ENCODE measurements at regions not wholly inside any gene's neighbourhood (a gene's known extent, or its start where the extent isn't known, plus 50 kb on each side); places are given as distances from the start of the nearest gene placed in this dataset.
A peak's percentile ranks its signal among the peaks of the same experiment; 100 is the strongest.

GRCh38 chr5:44691802-44692201 is 116.9 kb upstream of the MRPS30 start:
- Histone ChIP-seq H2AFZ (ENCODE audit: low read length) (no peak overlapping the region), H4K20me1 (ENCODE audit: low read length) (no peaks in the 10 kb centered on the region), H3K27me3 (ENCODE audit: low read length) (no peaks in the 10 kb centered on the region), H3K4me2 (ENCODE audit: low read length) (peak overlapping the region; percentile 68), H3K79me2 (ENCODE audit: low read length) (no peaks in the 10 kb centered on the region), H3K4me1 (ENCODE audit: insufficient read depth, low read length) (peaks cover 35% of the 10 kb centered on the region), H3K9me2 (replicated peaks; ENCODE audit: low read length) (no peaks in the 10 kb centered on the region), H3K9me3 (ENCODE audit: low read length) (no peaks in the 10 kb centered on the region), H3F3A (ENCODE audit: low read length, unreplicated experiment) (peaks cover 6% of the 10 kb centered on the region), H3K9ac (ENCODE audit: low read length) (no peak overlapping the region), H3K4me3 (ENCODE audit: low read length) (peak overlapping the region; percentile 23; the same call in 1 of the 2 replicates), H3K27ac (ENCODE audit: low read length) (peak overlapping the region; percentile 41), H3K36me3 (ENCODE audit: low read depth, low read length) (no peaks in the 10 kb centered on the region)
- peak; percentile 96 for DNase-seq
- POLR2A ChIA-PET (ENCODE audit: unreplicated experiment) = no interaction called here
- CTCF ChIA-PET = no interaction called here
- TF ChIP-seq EZH2phosphoT487 (IDR thresholded peaks at IDR 0.05; ENCODE audit: borderline replicate concordance, low read length) (no peak), EZH2 (IDR thresholded peaks at IDR 0.05; ENCODE audit: low read length, unreplicated experiment) (no peak), CTCF (conservative IDR thresholded peaks at IDR 0.05; ENCODE audit: low read depth, low read length) (no peak)
- intact Hi-C loops (cut with micrococcal nuclease) = no loop called here
- ATAC-seq = peak; percentile 65
- BruUV-seq (replicated peaks) = no TSS peak

DNA sequence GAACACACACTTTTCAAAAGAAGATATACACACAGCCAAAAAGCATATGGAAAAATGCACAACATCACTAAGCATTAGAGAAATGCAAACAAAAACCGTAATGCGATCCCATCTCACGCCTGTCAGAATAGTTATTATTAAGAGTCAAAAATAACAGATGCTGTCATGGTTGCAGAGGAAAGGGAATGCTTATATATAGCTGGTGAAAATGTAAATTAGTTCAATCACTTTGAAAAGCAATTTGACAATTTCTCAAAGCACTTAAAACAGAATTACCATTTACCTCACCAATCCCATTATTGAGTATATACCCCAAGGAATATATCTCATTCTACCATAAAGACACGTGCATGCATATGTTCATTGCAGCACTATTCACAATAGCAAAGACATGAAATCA is 126.8 kb upstream of the MRPS30 start:
- Histone ChIP-seq H3K27me3 (ENCODE audit: low read length) (peaks cover 7% of the 10 kb centered on the region; the same call in 1 of the 2 replicates), H3K4me3 (ENCODE audit: low read length) (no peak overlapping the region), H3F3A (ENCODE audit: low read length, unreplicated experiment) (no peaks in the 10 kb centered on the region), H4K20me1 (ENCODE audit: low read length) (no peaks in the 10 kb centered on the region), H3K79me2 (ENCODE audit: low read length) (no peaks in the 10 kb centered on the region), H3K4me2 (ENCODE audit: low read length) (no peak overlapping the region), H3K27ac (ENCODE audit: low read length) (no peak overlapping the region), H3K36me3 (ENCODE audit: low read depth, low read length) (no peaks in the 10 kb centered on the region), H2AFZ (ENCODE audit: low read length) (no peak overlapping the region), H3K9me3 (ENCODE audit: low read length) (no peaks in the 10 kb centered on the region), H3K4me1 (ENCODE audit: insufficient read depth, low read length) (no peaks in the 10 kb centered on the region), H3K9me2 (replicated peaks; ENCODE audit: low read length) (no peaks in the 10 kb centered on the region), H3K9ac (ENCODE audit: low read length) (no peak overlapping the region)
- DNase-seq (no peak), ATAC-seq (no peak)
- intact Hi-C loops (cut with micrococcal nuclease) = no loop called here
- CTCF ChIA-PET = no interaction called here
- POLR2A ChIA-PET (ENCODE audit: unreplicated experiment) = no interaction called here
- TF ChIP-seq EZH2phosphoT487 (IDR thresholded peaks at IDR 0.05; ENCODE audit: borderline replicate concordance, low read length) (no peak), CTCF (conservative IDR thresholded peaks at IDR 0.05; ENCODE audit: low read depth, low read length) (no peak), EZH2 (IDR thresholded peaks at IDR 0.05; ENCODE audit: low read length, unreplicated experiment) (no peak)
- no TSS peak for BruUV-seq (replicated peaks)

DNA sequence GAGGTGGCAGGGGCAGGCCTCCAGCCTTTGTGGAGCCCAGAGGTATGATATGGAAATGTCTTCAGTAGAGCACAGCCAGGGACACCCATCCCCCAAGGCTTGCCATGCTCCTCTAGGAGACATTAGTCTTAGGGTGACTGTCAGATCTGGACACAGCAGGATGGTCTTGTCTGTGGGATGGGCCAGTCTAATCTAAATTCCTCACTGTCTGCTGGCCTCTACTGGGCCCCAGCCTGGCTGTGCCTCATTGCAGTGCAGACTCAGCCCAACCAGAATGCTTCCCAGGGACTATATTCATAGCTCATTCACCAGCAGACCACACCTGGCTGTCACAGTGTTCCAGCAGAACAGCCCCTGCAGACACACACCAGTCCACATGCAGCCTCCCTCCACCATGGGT is 129.5 kb upstream of the MRPS30 start:
- no peaks in the 10 kb centered on the region for H3K9me2 ChIP-seq (replicated peaks; ENCODE audit: low read length)
- H4K20me1 ChIP-seq (ENCODE audit: low read length) = no peaks in the 10 kb centered on the region
- TF ChIP-seq CTCF (conservative IDR thresholded peaks at IDR 0.05; ENCODE audit: low read depth, low read length) (no peak), EZH2 (IDR thresholded peaks at IDR 0.05; ENCODE audit: low read length, unreplicated experiment) (no peak), EZH2phosphoT487 (IDR thresholded peaks at IDR 0.05; ENCODE audit: borderline replicate concordance, low read length) (no peak)
- no peaks in the 10 kb centered on the region for H3K9me3 ChIP-seq (ENCODE audit: low read length)
- ChIA-PET CTCF (no interaction called here), POLR2A (ENCODE audit: unreplicated experiment) (no interaction called here)
- no peak overlapping the region for H3K27ac ChIP-seq (ENCODE audit: low read length)
- no peaks in the 10 kb centered on the region for H3F3A ChIP-seq (ENCODE audit: low read length, unreplicated experiment)
- no TSS peak for BruUV-seq (replicated peaks)
- DNase-seq (no peak), ATAC-seq (no peak)
- H3K79me2 ChIP-seq (ENCODE audit: low read length) = no peaks in the 10 kb centered on the region
- intact Hi-C loops (cut with micrococcal nuclease) = no loop called here
- H3K36me3 ChIP-seq (ENCODE audit: low read depth, low read length) = no peaks in the 10 kb centered on the region
- peaks cover 7% of the 10 kb centered on the region; the same call in 1 of the 2 replicates for H3K27me3 ChIP-seq (ENCODE audit: low read length)
- no peak overlapping the region for H3K4me3 ChIP-seq (ENCODE audit: low read length)
- H3K4me1 ChIP-seq (ENCODE audit: insufficient read depth, low read length) = no peaks in the 10 kb centered on the region
- no peak overlapping the region for H2AFZ ChIP-seq (ENCODE audit: low read length)
- H3K9ac ChIP-seq (ENCODE audit: low read length) = no peak overlapping the region
- no peak overlapping the region for H3K4me2 ChIP-seq (ENCODE audit: low read length)
